ENCODE measurements at regions not wholly inside any gene's neighbourhood (a gene's known extent, or its start where the extent isn't known, plus 50 kb on each side); places are given as distances from the start of the nearest gene placed in this dataset.
"Not testable (repeated sequence)": the region's sequence is repeated elsewhere in the genome, so short reads cannot be mapped to it uniquely, and the experiment has no call there.

DNA sequence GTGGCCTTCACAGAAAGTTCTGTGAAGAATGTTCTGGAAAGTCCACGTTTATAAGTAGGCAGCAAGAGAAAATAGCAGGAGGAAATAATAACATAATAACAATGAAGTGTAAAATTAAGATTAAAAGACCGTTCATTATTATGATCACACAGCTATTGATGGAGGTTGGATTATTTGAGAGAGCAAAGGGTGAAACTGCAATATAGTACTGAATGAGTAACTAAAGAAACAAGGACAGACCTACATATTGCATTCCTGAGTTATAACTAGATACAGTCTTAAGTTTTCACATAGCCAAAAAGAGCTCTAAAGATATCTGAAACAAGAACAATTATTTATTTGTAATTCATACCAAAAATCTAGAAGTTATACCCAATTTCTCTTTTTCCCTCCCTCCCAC is 122.9 kb upstream of the TMEM164 start:
- no peak for DNase-seq (ENCODE audit: low read depth)

DNA sequence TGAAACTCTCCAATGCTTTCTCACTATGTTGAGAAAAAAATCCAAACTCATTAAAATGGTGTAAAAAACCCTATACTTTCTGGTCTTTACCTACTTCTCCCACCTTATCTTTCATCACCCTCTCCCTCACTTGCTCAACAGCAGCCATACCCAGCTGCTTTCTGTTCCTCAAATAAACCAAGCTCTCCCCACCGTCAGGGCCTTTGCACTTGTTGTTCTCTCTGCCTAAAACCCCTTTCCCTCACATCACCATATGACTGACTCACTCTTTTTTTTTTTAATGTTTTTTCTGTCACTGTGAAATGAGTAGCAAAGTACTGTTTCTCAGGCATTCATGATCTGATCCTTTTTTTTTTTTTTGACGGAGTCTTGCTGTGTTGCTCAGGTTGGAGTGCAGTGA is 122.3 kb upstream of the TMEM164 start:
- no peak for DNase-seq (ENCODE audit: low read depth)

DNA sequence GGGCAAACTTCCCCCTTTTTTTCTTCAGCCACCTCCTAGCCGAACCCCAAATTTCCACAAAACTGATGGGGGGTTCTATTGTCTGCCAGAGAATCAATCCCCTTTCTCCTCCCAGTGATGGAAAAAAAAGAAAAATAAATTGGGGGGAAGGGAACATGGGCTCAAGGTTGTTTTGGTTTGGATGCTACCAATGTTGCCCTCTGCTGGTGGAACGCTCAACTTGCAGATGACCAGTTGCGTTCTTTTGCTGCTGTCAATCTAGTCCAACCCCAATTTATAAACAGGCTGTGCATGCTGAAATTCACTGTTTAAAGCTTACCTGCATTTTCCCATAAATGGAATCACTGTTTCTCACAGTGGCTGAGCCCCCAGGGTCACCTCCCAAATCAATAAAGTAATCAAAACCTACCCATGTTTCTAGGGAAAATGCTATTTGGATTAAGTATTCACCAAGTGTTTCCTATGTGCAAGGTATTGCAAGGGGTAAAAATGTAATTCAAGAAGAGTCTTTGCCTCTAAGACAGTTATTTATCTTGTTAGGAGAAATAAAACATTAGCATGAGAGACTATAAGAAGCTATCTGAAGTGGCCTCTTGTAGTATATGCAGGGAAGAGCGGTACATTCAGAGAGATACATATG is 116.7 kb upstream of the TMEM164 start:
- no peak for DNase-seq (ENCODE audit: low read depth)

DNA sequence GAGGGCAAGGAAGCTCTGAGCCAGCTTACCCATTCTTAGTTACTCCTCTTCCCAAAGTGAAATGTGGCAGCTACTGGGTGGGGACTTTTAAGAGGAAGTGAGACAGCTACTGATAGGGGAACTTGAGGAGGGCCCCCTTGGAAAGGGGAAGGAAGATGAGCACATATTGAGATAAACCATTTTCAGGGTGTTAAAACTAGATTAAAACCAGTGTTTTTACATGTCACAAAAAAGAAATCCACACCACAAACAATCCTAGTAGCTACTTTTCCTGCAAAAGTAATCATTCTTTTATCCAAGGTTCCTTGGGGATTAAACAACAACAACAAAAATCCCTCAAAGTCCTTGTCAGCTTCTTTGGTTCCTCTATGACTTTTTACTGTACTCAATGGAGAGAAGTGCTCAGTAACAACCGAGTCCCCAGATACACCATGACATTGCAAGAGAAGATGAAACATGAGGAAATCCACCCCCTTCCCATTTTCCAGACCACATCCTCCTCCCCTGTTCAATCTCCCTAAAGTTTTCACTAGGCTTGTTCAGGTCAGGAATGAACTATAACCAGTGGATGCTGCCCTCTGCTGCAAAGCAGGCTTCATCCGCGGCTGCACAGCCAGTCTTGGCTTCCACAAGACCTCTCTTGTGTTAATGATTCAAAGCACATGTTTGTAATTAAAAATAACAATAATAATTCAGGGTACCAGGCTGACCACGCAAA is 113.5 kb upstream of the TMEM164 start:
- no peak for DNase-seq (ENCODE audit: low read depth)

DNA sequence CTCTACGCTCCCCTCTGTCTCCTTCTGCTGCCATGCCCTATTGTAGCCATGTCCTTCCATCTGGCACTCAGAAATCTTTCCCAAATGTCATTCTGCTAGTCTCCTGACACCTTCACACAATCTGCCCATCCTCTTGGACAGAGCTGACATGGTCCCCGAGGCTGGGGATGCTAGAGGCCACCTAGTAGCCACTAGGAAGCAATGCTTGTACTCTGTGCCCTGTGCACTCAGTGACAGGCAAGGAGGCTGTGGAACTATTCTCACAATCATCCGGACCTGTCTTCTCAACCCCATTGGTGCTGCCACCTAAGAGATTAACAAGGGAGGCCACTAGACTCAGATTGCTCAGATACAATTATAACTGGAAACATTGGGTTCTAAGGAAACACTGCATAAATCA is 112.6 kb upstream of the TMEM164 start:
- no peak for DNase-seq (ENCODE audit: low read depth)

DNA sequence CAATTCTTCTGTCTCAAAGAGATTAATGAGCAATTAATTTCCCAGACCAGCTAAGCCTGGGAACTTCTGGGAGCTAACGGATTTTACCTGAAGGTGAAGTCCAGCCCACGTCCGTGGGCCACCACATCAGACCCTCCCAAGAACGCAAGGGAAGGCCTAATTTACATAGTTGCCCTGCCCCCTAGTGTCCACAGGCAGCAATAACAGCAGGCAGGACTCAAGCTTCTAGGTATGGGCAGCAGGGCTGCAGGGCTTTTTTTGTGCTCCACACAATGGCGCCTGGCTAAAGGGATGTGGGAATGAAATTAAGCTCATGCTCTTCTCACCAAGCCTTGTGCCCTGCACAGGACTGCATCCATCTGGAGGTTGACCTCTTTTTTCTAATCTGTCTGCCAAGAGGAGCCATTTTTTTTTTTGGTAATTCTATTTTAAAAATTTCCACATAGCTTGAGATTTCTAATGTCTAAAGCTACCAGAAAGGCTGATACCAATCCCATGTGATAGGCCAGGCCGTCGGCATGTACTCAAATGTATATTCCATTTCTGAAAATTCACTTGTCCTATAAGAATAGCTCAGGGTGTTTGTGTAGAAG is 111.9 kb upstream of the TMEM164 start:
- DNase-seq (ENCODE audit: low read depth), result peak; percentile 16

DNA sequence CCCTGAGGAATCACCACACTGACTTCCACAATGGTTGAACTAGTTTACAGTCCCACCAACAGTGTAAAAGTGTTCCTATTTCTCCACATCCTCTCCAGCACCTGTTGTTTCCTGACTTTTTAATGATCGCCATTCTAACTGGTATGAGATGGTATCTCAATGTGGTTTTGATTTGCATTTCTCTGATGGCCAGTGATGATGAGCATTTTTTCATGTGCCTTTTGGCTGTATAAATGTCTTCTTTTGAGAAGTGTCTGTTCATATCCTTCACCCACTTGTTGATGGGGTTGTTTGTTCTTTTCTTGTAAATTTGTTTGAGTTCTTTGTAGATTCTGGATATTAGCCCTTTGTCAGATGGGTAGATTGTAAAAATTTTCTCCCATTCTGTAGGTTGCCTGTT is 106.9 kb upstream of the TMEM164 start:
- not testable (repeated sequence) for DNase-seq (ENCODE audit: low read depth)

DNA sequence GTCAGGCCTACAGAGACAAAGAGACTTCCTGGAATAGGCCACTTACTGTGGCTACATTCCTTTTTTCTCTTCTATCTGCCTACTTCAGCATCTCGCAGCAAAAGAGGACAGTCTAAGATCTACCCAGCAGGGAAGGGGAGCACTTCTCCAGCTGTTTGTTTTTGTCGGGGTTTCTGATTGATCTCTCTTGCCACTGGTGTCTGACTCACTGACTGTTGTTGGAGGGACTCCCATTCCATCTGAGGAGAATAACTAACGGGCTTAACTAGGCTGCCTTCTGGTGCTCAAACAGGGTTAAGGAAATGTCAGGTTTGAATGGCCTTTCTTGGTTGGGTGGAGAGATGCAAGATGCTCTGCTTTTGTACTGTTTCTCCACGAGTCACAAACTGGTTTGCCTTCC is 100.2 kb upstream of the TMEM164 start:
- DNase-seq (ENCODE audit: low read depth), result no peak

DNA sequence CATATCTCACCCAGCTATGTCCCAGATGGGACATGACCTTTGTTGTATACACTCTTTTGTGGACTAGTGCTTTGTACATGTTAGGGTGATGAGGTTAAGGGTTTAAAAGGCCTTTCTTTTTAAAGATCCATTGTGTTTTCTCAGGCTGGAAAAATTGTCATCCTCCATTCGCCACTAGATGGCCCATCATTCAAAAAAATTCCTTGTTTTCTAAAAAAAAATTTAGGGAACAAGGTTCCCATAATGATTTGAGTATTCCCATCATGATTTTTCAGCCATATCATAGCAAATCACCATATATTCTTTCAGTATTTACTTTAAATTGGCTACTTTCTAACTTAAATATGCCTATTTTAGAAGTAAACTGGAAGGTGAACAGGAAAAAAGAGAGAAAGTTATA is 91.9 kb upstream of the TMEM164 start:
- DNase-seq (ENCODE audit: low read depth), result no peak

DNA sequence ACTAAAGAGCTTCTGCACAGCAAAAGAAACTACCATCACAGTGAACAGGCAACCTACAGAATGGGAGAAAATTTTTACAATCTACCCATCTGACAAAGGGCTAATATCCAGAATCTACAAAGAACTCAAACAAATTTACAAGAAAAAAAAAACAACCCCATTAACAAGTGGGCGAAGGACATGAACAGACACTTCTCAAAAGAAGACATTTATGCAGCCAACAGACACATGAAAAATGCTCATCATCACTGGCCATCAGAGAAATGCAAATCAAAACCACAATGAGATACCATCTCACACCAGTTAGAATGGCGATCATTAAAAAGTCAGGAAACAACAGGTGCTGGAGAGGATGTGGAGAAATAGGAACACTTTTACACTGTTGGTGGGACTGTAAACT is 89.9 kb upstream of the TMEM164 start:
- not testable (repeated sequence) for DNase-seq (ENCODE audit: low read depth)

DNA sequence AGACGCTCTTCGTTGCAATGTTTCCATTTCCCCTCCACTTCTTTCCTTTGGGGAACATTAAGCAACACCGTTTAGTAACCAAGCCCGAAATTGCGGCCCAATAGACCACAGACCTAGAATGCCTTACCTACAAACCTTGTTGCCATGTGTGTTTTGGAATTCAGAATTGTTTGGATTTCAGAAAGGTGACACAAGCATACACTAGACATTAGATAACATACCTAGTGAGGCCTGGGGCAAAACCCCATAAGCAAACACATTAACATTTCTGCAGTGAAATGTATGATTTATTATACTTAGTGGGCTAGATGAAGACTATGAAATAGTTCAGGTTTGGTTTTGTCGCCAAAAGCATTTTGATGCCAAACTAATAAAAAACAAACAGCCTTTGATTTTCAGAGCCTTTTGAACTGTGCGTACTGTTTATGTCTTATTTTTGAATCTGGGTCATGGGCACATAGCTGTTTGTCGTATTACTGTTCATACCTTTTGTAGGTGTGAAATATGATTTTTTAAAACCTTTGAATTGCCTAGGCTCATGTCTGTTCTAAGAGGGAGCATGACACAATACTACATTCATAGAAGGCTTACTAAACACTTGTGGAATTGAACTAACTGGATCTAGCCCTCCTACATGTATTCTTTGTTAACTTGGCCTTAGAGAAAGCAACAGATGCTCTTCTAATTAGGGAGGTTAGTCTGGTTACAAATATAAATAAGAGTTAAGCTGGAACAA is 88.6 kb upstream of the TMEM164 start:
- DNase-seq (ENCODE audit: low read depth), result no peak

DNA sequence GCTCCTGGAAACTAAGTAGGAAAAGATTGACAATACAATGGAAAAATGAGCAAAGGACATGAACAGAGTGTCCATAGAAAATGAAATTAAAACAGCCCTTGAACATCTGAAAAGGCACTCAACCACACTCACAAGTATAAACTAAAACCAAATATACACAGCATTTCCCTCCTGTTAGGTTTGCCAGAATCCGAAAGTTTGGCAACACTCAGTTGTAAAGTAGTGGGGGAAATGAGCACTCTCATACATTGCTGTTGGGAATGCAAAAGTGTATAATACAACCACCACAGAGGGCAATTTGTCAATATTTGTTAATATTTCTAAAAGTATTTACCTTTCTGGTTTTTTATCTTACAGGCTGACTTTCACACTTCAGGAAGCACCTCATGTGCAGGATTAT is 84.2 kb upstream of the TMEM164 start:
- no peak for DNase-seq (ENCODE audit: low read depth)

DNA sequence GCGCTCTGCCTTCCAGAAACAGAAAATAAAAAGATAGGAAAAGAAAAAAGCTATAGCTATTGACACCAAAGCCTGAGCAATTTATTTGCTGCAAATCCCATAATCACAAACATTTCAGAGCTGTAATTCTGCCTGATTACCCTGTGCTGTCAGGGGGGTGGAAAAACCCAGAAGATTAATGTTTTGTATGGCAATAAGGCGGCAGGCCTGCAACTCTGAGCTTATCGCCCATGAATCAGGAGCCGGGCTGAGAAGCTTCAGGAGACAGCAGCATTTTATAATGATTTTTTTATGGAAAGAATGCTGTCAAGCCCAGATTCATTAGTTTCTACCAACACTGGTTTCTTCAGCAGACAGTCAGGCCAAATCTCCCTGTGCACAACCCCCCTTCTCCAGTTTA is 82.6 kb upstream of the TMEM164 start:
- no peak for DNase-seq (ENCODE audit: low read depth)

DNA sequence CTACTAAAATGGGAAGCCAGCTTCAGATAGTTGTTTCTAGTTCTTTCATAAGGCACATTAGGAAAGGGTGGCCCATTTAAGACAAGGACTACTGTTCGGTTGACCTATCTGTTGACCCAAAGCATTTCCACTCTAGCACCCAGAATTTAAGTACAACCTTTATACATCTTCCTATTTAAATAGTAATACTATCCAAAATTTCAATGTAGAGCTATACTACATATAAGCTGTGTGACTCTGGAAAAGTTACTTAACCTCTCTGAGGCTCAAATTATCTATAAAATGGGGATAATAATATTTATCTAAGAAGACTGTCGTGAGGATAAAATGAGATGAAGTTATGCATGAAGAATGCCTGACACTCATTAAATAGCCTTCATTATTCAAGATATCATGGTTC is 82.0 kb upstream of the TMEM164 start:
- DNase-seq (ENCODE audit: low read depth), result no peak

DNA sequence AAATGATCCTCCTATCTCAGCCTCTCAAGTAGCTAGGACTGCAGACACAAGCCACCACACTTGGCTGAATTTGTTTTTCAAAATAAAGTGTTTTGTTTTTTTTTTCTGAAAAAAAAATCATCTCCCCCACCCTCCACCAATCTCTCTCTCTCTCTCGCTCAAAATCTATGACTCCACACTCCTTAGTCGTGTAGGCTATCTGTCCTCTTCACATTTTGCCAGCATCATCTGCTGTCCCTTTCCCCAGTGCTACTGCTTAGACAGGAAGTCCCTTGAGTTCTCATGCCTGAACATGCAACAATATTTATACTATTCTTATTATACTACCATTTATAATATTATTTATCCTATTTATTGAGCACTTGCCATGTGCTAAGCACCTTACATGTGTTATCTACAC is 80.7 kb upstream of the TMEM164 start:
- no peak for DNase-seq (ENCODE audit: low read depth)

DNA sequence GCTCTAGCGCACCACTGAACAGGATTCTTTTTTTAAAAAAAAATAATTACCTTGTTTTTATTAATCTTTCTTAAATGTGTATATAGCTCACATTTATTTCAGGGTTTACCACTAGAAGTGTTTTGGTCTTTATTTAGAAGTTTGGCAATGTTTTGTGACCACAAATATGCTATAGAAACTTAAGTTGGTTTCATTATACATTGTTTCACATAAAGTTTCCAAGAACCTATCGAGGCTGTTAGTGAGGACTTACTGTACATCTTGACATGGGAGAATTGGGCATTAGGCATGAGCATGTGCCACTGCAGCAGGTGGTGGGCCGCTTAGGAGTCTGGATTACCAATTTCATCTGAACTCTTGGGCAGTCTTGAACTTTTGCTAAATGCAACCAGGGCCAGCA is 77.9 kb upstream of the TMEM164 start:
- not testable (repeated sequence) for DNase-seq (ENCODE audit: low read depth)

DNA sequence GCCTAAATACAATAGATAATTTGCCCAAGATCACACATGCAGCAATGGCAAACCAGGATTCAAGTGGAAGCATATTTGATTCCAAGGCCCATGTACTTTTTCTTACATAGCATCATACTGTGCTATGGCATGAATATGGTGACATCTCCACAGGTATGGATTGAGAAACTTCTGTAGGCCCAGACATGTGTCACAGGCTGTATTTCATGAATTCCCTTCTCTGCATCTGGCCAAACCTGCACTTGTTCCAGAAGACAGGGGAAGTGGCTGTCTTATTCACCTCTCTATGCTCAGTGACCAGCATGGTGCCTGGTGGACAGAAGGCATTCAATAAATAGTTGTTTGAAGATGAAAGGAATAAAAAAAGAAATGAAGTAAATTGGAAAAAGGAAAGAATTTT is 77.3 kb upstream of the TMEM164 start:
- no peak for DNase-seq (ENCODE audit: low read depth)

DNA sequence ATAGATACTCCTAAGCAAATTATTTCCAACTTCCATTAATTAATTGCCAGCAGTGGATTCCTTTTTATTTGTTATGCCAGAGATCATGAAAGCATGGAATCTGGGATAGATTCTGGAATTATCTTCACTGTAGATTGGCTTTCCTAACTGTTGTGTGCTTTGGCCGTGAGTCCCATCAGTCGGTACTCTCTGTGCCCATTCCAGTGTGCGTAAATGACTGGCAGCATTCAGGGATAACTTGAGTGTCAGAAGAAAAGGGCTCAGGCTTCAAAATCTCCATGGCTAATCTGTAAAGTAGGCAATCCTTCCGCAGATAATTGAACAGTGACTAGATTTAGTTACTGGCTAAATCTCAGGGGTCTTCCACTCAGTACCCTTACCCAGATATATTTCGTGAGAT is 76.8 kb upstream of the TMEM164 start:
- no peak for DNase-seq (ENCODE audit: low read depth)

DNA sequence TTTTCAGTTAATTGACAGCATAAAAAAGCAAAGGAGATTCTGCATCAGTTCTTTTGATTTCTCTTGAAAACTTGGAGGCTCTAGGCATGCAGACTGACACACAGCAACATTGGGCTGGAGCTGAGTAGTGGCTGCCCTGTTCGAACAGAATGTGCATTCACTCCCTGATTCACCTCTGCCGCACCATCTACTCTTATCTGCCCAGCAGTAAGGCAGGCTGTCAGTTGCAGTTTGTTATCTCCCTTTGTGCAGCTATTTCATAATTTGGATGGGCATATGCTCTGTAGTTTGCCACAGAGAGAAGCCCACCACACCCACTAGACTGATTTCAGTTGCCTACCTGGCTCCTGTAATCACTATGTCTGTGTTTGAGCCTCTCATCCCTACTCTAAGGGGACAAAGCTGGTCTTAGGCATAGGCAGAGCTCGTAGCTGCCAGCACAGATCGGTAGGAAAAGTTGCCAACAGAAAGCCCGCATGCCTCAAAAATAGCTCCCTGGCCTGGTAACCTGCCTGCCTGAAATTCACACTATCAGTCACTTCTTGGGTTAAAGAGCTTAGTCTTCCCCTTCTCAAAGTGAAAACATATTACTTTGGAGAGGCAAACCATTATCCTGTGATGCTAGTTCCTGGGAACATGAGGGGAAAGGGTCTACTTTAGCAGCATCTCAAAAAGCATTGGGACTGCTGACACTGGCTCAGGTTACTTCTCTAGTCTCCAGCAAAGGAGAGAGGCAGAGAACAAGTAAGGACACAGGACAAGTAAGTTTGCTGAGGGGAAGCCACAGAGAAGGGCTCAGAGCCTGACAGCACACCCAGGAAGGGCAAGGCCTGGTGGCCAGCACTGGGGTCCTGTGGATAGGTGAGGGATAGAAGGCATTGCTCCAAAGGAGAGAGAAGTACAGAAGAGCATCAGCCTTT is 75.9 kb upstream of the TMEM164 start:
- no peak for DNase-seq (ENCODE audit: low read depth)

DNA sequence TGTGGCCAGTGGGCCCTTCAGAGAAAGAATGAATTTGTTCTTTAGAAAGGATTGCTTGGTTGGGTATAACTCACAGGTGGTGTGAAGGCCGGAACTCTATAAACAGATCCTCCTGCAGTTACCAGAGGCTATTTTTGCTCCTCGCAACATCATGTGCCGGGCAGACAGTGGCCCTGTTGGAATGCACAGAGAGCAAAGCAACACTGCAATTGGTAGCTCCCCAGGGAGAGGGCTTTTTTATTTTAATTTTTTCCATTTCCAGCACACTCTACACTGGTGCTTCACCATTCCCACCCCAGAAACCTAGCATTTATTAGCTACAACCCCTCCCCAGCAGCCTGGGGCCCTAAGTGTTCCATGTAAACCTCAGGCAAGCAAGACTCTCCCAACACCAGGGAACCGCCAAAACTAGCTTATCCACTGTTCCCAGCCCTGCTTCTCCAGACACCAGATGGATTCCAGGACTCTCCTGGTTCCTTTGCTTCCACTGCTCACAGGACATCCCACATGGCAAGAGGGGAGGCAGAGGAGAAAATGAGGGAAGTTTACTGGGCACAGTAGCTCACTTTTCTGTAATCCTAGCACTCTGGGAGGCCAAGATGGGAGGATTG is 75.1 kb upstream of the TMEM164 start:
- DNase-seq (ENCODE audit: low read depth), result no peak

DNA sequence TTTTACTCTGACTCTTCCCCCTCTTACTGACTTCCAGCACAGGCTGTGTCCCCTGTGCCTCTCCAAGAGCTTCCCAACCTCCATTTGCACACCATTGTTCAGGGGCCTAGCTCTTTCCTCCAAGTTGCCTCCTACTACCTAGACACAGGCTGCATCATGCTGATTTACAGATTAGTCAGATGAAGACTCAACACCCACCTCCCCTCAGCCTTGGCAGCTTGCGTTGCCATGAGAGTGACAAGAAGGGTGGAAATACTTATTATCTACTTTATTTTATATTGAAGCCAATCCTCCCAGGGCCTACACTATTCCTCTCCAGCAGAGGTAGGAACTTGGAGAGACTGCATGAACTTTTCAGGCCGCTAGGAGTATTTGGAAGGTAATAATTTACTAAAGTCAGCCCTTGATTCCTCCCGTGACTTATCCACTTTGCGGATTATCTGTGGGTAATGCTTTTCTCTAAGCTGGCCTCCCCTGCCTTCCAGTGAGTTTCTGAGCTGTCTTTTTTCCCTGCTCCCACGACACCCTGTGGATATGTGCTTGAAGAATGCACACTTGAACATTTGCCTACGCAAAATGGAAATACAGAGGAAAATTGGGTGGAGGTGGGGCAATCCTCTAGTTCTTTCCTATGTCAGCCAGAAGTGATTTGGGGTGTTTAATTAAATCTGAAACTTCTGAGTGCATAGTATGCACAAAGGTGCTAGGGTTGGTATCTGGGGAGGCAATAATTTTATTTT is 74.1 kb upstream of the TMEM164 start:
- no peak for DNase-seq (ENCODE audit: low read depth)

Measured in activated T-helper 1 cell treated with Interleukin-2 at 50 U/mL for 16 hours (primary cell).